ENCODE measurements at regions not wholly inside any gene's neighbourhood (a gene's known extent, or its start where the extent isn't known, plus 50 kb on each side); places are given as distances from the start of the nearest gene placed in this dataset.

- DNase-seq: no peak
- no peaks in the 10 kb centered on the region for H3K4me1 ChIP-seq
- no peaks in the 10 kb centered on the region for H3K9me3 ChIP-seq
- TF ChIP-seq POLR2A (IDR thresholded peaks at IDR 0.05) (no peak), CTCF (IDR thresholded peaks at IDR 0.05) (no peak)
- H3K27ac ChIP-seq: no peak overlapping the region
- H3K27me3 ChIP-seq: no peaks in the 10 kb centered on the region
- WGBS, 2 donors: 36 to 55% methylated on average over 3 to 6 of the region's 6 CpGs
- intact Hi-C loops (cut with DNase I; ENCODE audit: low total_unique reads): no loop called here
- H3K4me3 ChIP-seq: no peak overlapping the region
- H3K36me3 ChIP-seq (ENCODE audit: low read depth, missing control alignments): no peaks in the 10 kb centered on the region
These were observed 212.3 kb upstream of the GRIK3 start for GRCh38 chr1:37246631-37247030.

GRCh38 chr1:37250371-37250770, 216.1 kb upstream of the GRIK3 start:
- H3K27ac ChIP-seq: no peak overlapping the region
- H3K4me1 ChIP-seq: no peaks in the 10 kb centered on the region
- no peak for TF ChIP-seq POLR2A (IDR thresholded peaks at IDR 0.05)
- no peak for TF ChIP-seq CTCF (IDR thresholded peaks at IDR 0.05)
- H3K9me3 ChIP-seq: no peaks in the 10 kb centered on the region
- H3K36me3 ChIP-seq (ENCODE audit: low read depth, missing control alignments): no peaks in the 10 kb centered on the region
- DNase-seq: no peak
- intact Hi-C loops (cut with DNase I; ENCODE audit: low total_unique reads): no loop called here
- 55 to 75% methylated on average over 4 of the region's 4 CpGs for whole genome bisulfite sequencing, 2 donors
- no peaks in the 10 kb centered on the region for H3K27me3 ChIP-seq
- no peak overlapping the region for H3K4me3 ChIP-seq

- Histone ChIP-seq H3K4me1 (no peaks in the 10 kb centered on the region), H3K27me3 (no peaks in the 10 kb centered on the region), H3K4me3 (no peak overlapping the region), H3K27ac (no peak overlapping the region), H3K36me3 (ENCODE audit: low read depth, missing control alignments) (no peaks in the 10 kb centered on the region), H3K9me3 (no peaks in the 10 kb centered on the region)
- DNase-seq: peak; percentile 79
- TF ChIP-seq CTCF (IDR thresholded peaks at IDR 0.05) (no peak), POLR2A (IDR thresholded peaks at IDR 0.05) (no peak)
- intact Hi-C loops (cut with DNase I; ENCODE audit: low total_unique reads): no loop called here
- WGBS, 2 donors: 15 to 20% methylated on average over 20 to 24 of the region's 24 CpGs
These were observed 219.1 kb upstream of the ZC3H12A start for GRCh38 chr1:37255136-37255795.

- Histone ChIP-seq H3K27me3 (no peaks in the 10 kb centered on the region), H3K4me1 (no peaks in the 10 kb centered on the region), H3K9me3 (no peaks in the 10 kb centered on the region), H3K36me3 (ENCODE audit: low read depth, missing control alignments) (no peaks in the 10 kb centered on the region), H3K4me3 (no peak overlapping the region), H3K27ac (no peak overlapping the region)
- DNase-seq: no peak
- intact Hi-C loops (cut with DNase I; ENCODE audit: low total_unique reads): no loop called here
- 13 to 15% methylated on average over 5 of the region's 5 CpGs for WGBS, 2 donors
- TF ChIP-seq POLR2A (IDR thresholded peaks at IDR 0.05): no peak
- TF ChIP-seq CTCF (IDR thresholded peaks at IDR 0.05): no peak
These were observed 218.5 kb upstream of the ZC3H12A start for GRCh38 chr1:37255868-37256267.

GRCh38 chr1:37257646-37258045, 216.7 kb upstream of the ZC3H12A start:
- no peak overlapping the region for H3K27ac ChIP-seq
- no peak for DNase-seq
- H3K4me3 ChIP-seq: no peak overlapping the region
- no peaks in the 10 kb centered on the region for H3K27me3 ChIP-seq
- H3K9me3 ChIP-seq: no peaks in the 10 kb centered on the region
- TF ChIP-seq POLR2A (IDR thresholded peaks at IDR 0.05) (no peak), CTCF (IDR thresholded peaks at IDR 0.05) (no peak)
- H3K36me3 ChIP-seq (ENCODE audit: low read depth, missing control alignments): no peaks in the 10 kb centered on the region
- H3K4me1 ChIP-seq: no peaks in the 10 kb centered on the region
- intact Hi-C loops (cut with DNase I; ENCODE audit: low total_unique reads): no loop called here

Measured in testis (tissue), 2 donors.